CD4-positive, alpha-beta T cell (primary cell): ENCODE measurements at regions not wholly inside any gene's neighbourhood (a gene's known extent, or its start where the extent isn't known, plus 50 kb on each side); places are given as distances from the start of the nearest gene placed in this dataset.

ENCODE experiments used
- ATAC-seq: fragments of 200-7000 bp; cut with Tn5 transposase; one replicate; pipeline ENCODE4 v1.10.0; 2022; ENCODE audit warnings: mild to moderate bottlenecking; ENCODE audit not compliant: poor library complexity
- CTCF ChIA-PET: fragments of 350-600 bp; sonication (Branson Sonifier 250); formaldehyde crosslinking; loops from one replicate; lab custom pipeline; 2021; ENCODE audit warnings: antibody characterized with exemption, inconsistent platforms; lab: Charles Lee
- POLR2A ChIA-PET: fragments of 350-600 bp; sonication (Branson Sonifier 250); formaldehyde crosslinking; loops from one replicate; lab custom pipeline; 2021; ENCODE audit warnings: antibody characterized with exemption, inconsistent platforms; lab: Charles Lee
- DNase-seq, 14 experiments: peaks; one replicate each; pipeline ENCODE4 v3.0.0-alpha.2; 2013 to 2020; ENCODE audit warnings: mixed read lengths in 2 of 14
- H3K27ac ChIP-seq, 2 donors: one replicate each; pipeline versions ENCODE4 v1.5.1 to v1.7.0; 2013; ENCODE audit warnings: low read length in 2 of 2, low read depth in 1 of 2, mild to moderate bottlenecking in 1 of 2
- H3K27me3 ChIP-seq, 2 experiments: 1 replicate in 1 of 2; 2 replicates in 1 of 2; pipeline versions ENCODE4 v1.6.1 to v1.7.0; 2013; ENCODE audit warnings: low read length in 2 of 2, control low read depth in 1 of 2, mild to moderate bottlenecking in 1 of 2, moderate library complexity in 1 of 2; ENCODE audit not compliant: insufficient read depth in 2 of 2, control insufficient read depth in 1 of 2
- H3K36me3 ChIP-seq: one replicate; pipeline ENCODE4 v1.6.1; 2013; ENCODE audit warnings: low read length, control low read depth; ENCODE audit not compliant: insufficient read depth
- H3K4me1 ChIP-seq: one replicate; pipeline ENCODE4 v1.6.1; 2013; ENCODE audit warnings: low read length, control low read depth; ENCODE audit not compliant: insufficient read depth
- H3K4me3 ChIP-seq: one replicate; pipeline ENCODE4 v1.5.1; 2013; ENCODE audit warnings: mild to moderate bottlenecking, low read length, moderate library complexity
- H3K9me3 ChIP-seq, 2 experiments: 1 replicate in 1 of 2; 2 replicates in 1 of 2; pipeline versions ENCODE4 v1.6.1 to v1.7.0; 2013; ENCODE audit warnings: low read length in 2 of 2, mild to moderate bottlenecking in 2 of 2, control low read depth in 1 of 2, moderate library complexity in 1 of 2; ENCODE audit not compliant: control insufficient read depth in 1 of 2, insufficient read depth in 1 of 2
- H3K27ac Mint-ChIP-seq: one replicate; pipeline ENCODE4 v1.8.0; 2020; ENCODE audit warnings: mixed read lengths
- H3K27me3 Mint-ChIP-seq: one replicate; pipeline ENCODE4 v1.8.0; 2021; ENCODE audit warnings: mixed read lengths
- H3K36me3 Mint-ChIP-seq: one replicate; pipeline ENCODE4 v1.8.0; 2021; ENCODE audit warnings: low read depth, mixed read lengths
- H3K4me1 Mint-ChIP-seq: one replicate; pipeline ENCODE4 v1.8.0; 2021; ENCODE audit warnings: low read depth, mixed read lengths
- H3K4me3 Mint-ChIP-seq: one replicate; pipeline ENCODE4 v1.8.0; 2020; ENCODE audit warnings: mild to moderate bottlenecking, mixed read lengths
- H3K9me3 Mint-ChIP-seq: one replicate; pipeline ENCODE4 v1.8.0; 2020; ENCODE audit warnings: mixed read lengths
- intact Hi-C, 2 experiments: fragments of 100-400 bp; cut with DNase I in 1 of 2; cut with micrococcal nuclease in 1 of 2; formaldehyde crosslinking; loops; one replicate each; pipeline versions ENCODE4 v1.15.1 to v1.9.0; 2023 to 2025; cut with DNase I, micrococcal nuclease
- TF ChIP-seq, protein P1 (sequence below): fragments of 200-600 bp; IDR thresholded peaks from one replicate; pipeline ENCODE4 v1.8.0; 2022; ENCODE audit warnings: antibody characterized with exemption, mild to moderate bottlenecking

DNA sequence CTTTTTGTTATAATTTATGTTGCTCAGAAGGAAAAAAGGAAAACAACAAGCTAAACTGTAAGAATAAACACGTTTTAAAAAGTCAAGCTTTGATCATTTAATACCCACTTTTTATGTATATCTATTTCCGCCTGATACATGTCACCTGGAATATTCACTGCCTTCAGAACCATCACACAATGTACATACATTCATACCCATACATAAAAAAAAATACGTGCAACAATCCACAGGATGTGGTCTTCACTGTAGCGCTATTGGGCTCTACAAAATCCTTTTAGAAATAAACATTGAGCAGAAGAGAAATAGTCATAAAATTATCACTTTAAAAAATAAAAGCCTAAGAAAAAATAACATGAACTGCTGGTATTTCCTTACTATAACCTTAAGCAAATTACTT, 1078.9 kb upstream of the LRRTM3 start:
- Histone ChIP-seq H3K9me3 (peaks cover 0 to 7% of the 10 kb centered on the region in 2 experiments), H3K4me1 (no peaks in the 10 kb centered on the region), H3K27ac (no peak overlapping the region), H3K36me3 (no peaks in the 10 kb centered on the region), H3K27me3 (no peaks in the 10 kb centered on the region), H3K4me3 (no peak overlapping the region)
- intact Hi-C loops, result no loop called here
- TF ChIP-seq, protein P1, sequence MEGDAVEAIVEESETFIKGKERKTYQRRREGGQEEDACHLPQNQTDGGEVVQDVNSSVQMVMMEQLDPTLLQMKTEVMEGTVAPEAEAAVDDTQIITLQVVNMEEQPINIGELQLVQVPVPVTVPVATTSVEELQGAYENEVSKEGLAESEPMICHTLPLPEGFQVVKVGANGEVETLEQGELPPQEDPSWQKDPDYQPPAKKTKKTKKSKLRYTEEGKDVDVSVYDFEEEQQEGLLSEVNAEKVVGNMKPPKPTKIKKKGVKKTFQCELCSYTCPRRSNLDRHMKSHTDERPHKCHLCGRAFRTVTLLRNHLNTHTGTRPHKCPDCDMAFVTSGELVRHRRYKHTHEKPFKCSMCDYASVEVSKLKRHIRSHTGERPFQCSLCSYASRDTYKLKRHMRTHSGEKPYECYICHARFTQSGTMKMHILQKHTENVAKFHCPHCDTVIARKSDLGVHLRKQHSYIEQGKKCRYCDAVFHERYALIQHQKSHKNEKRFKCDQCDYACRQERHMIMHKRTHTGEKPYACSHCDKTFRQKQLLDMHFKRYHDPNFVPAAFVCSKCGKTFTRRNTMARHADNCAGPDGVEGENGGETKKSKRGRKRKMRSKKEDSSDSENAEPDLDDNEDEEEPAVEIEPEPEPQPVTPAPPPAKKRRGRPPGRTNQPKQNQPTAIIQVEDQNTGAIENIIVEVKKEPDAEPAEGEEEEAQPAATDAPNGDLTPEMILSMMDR, result no peak
- H3K4me1 Mint-ChIP-seq, result no peaks in the 10 kb centered on the region
- no peaks in the 10 kb centered on the region for H3K27me3 Mint-ChIP-seq
- peaks cover 8% of the 10 kb centered on the region for H3K9me3 Mint-ChIP-seq
- POLR2A ChIA-PET, result no interaction called here
- DNase-seq (no peak), ATAC-seq (no peak)
- CTCF ChIA-PET, result no interaction called here
- H3K4me3 Mint-ChIP-seq, result no peak overlapping the region
- no peaks in the 10 kb centered on the region for H3K36me3 Mint-ChIP-seq
- no peak overlapping the region for H3K27ac Mint-ChIP-seq

DNA sequence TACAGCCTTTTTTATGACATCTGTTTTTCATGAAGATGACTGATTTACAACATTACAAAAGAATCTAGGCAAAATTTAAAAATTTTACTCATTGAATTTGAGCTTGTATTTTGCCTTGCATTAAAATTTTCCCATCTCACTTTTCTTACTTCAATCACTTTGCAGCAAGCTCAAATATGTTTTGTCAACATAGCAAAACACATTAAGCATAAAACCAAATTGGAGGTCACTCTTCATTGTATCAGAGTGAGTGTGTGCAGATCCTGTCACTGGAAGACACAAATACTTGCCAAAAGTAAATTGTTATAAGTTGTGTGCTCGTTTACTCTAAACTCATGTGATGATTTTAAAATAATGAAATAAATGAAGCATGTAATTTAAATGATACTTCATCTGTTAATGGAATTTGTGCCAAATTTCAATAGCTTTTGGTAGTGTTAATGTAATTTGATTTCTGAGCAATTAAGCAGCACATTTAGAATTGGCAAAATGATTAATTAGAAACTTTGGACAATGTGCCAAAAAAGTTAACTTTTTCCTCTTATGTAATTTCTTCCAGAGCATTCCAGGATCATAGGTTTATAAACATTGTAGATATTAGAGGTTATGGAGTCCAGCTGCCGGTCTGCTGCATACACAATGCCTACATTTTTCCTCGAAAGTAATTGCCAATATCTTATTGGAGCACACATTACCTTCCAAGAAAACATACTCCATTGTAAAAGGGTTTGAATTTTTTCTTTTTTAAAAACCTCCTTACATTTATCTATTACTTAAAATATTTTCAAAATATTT, 1078.2 kb upstream of the LRRTM3 start:
- Mint-ChIP-seq H3K27ac (no peak overlapping the region), H3K9me3 (peaks cover 10% of the 10 kb centered on the region), H3K36me3 (no peaks in the 10 kb centered on the region), H3K27me3 (no peaks in the 10 kb centered on the region), H3K4me3 (no peak overlapping the region), H3K4me1 (no peaks in the 10 kb centered on the region)
- intact Hi-C loops, result no loop called here
- no peak overlapping the region for H3K4me3 ChIP-seq
- no peaks in the 10 kb centered on the region for H3K36me3 ChIP-seq
- peaks cover 0 to 9% of the 10 kb centered on the region in 2 experiments for H3K9me3 ChIP-seq
- H3K27ac ChIP-seq, result no peak overlapping the region
- no peak for ATAC-seq
- DNase-seq, result no peak
- ChIA-PET POLR2A (no interaction called here), CTCF (no interaction called here)
- no peaks in the 10 kb centered on the region for H3K27me3 ChIP-seq
- no peaks in the 10 kb centered on the region for H3K4me1 ChIP-seq
- TF ChIP-seq, protein P1, result no peak

DNA sequence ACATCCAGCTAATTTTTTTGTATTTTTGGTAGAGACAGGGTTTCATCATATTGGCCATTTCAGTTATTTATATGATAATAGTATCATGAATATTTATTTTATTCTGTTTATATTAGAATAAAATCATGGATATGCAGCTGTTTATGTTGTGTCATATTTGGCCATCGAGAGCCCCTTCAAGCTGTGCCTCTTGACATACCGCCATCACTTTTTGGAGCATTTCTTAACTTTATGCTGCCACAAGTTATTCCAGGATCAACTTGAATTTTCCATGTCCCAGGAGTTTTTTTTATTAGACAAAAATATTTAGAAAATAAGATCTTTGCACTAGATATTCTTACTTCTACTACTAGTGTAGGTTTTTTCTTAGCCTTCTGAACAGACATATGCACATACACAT, 1067.0 kb upstream of the LRRTM3 start:
- POLR2A ChIA-PET, result no interaction called here
- no peaks in the 10 kb centered on the region for H3K36me3 Mint-ChIP-seq
- H3K4me3 Mint-ChIP-seq, result no peak overlapping the region
- no peaks in the 10 kb centered on the region for H3K4me1 Mint-ChIP-seq
- H3K9me3 Mint-ChIP-seq, result peaks cover 8% of the 10 kb centered on the region
- Histone ChIP-seq H3K36me3 (no peaks in the 10 kb centered on the region), H3K4me1 (no peaks in the 10 kb centered on the region), H3K9me3 (no peaks in the 10 kb centered on the region), H3K27me3 (no peaks in the 10 kb centered on the region), H3K27ac (no peak overlapping the region), H3K4me3 (no peak overlapping the region)
- H3K27me3 Mint-ChIP-seq, result no peaks in the 10 kb centered on the region
- TF ChIP-seq, protein P1, result no peak
- no peak for ATAC-seq
- no peak overlapping the region for H3K27ac Mint-ChIP-seq
- CTCF ChIA-PET, result no interaction called here
- no peak for DNase-seq
- intact Hi-C loops, result no loop called here
